GM21619 (cell line): ENCODE measurements at regions not wholly inside any gene's neighbourhood (a gene's known extent, or its start where the extent isn't known, plus 50 kb on each side); places are given as distances from the start of the nearest gene placed in this dataset.

Source experiments
- ATAC-seq: cut with Tn5 transposase; IDR thresholded peaks from one replicate; pipeline ENCODE4 v1.9.1; 2021; ENCODE audit not compliant: unreplicated experiment

GRCh38 chr6:113318575-113318917, 538.6 kb upstream of the MARCKS start:
- no peak for ATAC-seq

GRCh38 chr6:113320653-113321052, 536.5 kb upstream of the MARCKS start:
- ATAC-seq: no peak

GRCh38 chr6:113326781-113327180, 530.4 kb upstream of the MARCKS start:
- ATAC-seq: no peak

- ATAC-seq: no peak
These were observed 528.2 kb upstream of the MARCKS start for GRCh38 chr6:113328886-113329381.

- no peak for ATAC-seq
These were observed 527.1 kb upstream of the MARCKS start for GRCh38 chr6:113329942-113330635.

- ATAC-seq: no peak
These were observed 526.6 kb upstream of the MARCKS start for GRCh38 chr6:113330636-113330946.

GRCh38 chr6:113331021-113331420, 526.1 kb upstream of the MARCKS start:
- no peak for ATAC-seq

GRCh38 chr6:113338644-113339043, 518.5 kb upstream of the MARCKS start:
- no peak for ATAC-seq

GRCh38 chr6:113339209-113339608, 517.9 kb upstream of the MARCKS start:
- ATAC-seq: no peak

GRCh38 chr6:113340371-113340770, 516.8 kb upstream of the MARCKS start:
- ATAC-seq: no peak

- ATAC-seq: no peak
These were observed 513.2 kb upstream of the MARCKS start for GRCh38 chr6:113343940-113344339.

- no peak for ATAC-seq
These were observed 512.2 kb upstream of the MARCKS start for GRCh38 chr6:113344969-113345368.

GRCh38 chr6:113347436-113347835, 509.7 kb upstream of the MARCKS start:
- no peak for ATAC-seq

GRCh38 chr6:113350461-113350860, 506.7 kb upstream of the MARCKS start:
- ATAC-seq: no peak

GRCh38 chr6:113351173-113351834, 505.8 kb upstream of the MARCKS start:
- no peak for ATAC-seq

GRCh38 chr6:113352029-113352801, 504.9 kb upstream of the MARCKS start:
- ATAC-seq: no peak

GRCh38 chr6:113352831-113353230, 504.3 kb upstream of the MARCKS start:
- no peak for ATAC-seq

GRCh38 chr6:113353392-113353791, 503.8 kb upstream of the MARCKS start:
- no peak for ATAC-seq

- no peak for ATAC-seq
These were observed 502.8 kb upstream of the MARCKS start for GRCh38 chr6:113354204-113354895.

GRCh38 chr6:113356139-113356538, 501.0 kb upstream of the MARCKS start:
- no peak for ATAC-seq

GRCh38 chr6:113357041-113357440, 500.1 kb upstream of the MARCKS start:
- no peak for ATAC-seq
